ENCODE measurements at regions not wholly inside any gene's neighbourhood (a gene's known extent, or its start where the extent isn't known, plus 50 kb on each side); places are given as distances from the start of the nearest gene placed in this dataset.
"Not testable (repeated sequence)": the region's sequence is repeated elsewhere in the genome, so short reads cannot be mapped to it uniquely, and the experiment has no call there.

- no peak for DNase-seq
Observed at GRCh38 chr12:66733321-66733720, 54.4 kb upstream of the GRIP1 start.

- no peak for DNase-seq
Observed at GRCh38 chr12:66733839-66734238, 55.0 kb upstream of the GRIP1 start.

- no peak for DNase-seq
Observed at GRCh38 chr12:66735275-66735674, 56.4 kb upstream of the GRIP1 start.

- DNase-seq: no peak
Observed at GRCh38 chr12:66736931-66737330, 58.1 kb upstream of the GRIP1 start.

DNA sequence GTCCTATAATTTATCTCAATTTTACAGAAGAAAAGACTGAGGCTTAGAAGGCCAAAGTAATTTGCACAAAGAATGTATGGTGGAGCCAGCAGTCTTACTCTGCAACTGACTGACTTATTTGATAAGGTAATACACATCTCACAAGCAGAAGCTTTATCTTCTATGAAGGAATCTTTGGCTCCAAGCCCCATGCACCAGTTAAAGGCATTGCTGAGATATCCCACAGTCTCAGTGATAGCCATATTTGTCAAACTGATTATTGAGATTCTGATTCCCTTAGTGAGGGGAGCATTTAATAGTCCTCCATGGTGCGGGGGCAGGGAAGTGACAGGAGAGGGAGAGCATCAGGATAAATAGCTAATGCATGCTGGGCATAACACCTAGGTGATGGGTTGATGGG, 60.4 kb upstream of the GRIP1 start:
- DNase-seq: no peak

- no peak for DNase-seq
Observed at GRCh38 chr12:66739940-66740651, 61.2 kb upstream of the GRIP1 start.

- no peak for DNase-seq
Observed at GRCh38 chr12:66740732-66741131, 61.9 kb upstream of the GRIP1 start.

DNA sequence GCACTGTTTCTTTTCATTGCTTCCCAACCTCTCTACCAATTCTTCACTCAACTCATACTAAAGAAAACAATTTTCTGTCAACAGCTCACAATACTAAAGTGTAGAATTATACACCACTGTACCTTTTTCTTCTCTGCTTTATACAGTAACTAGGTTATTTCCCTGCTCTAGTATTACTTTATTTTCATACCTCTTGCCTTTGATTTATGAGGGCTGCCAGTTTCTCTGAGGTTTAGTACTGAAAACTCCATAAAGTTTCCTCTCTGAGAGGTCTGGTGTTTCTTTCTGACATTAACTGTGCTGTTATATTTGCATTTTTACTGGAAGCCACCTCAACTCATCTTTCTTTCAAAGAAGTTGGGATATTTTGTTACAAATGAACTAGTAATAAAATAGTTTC, 63.0 kb upstream of the GRIP1 start:
- DNase-seq: no peak

DNA sequence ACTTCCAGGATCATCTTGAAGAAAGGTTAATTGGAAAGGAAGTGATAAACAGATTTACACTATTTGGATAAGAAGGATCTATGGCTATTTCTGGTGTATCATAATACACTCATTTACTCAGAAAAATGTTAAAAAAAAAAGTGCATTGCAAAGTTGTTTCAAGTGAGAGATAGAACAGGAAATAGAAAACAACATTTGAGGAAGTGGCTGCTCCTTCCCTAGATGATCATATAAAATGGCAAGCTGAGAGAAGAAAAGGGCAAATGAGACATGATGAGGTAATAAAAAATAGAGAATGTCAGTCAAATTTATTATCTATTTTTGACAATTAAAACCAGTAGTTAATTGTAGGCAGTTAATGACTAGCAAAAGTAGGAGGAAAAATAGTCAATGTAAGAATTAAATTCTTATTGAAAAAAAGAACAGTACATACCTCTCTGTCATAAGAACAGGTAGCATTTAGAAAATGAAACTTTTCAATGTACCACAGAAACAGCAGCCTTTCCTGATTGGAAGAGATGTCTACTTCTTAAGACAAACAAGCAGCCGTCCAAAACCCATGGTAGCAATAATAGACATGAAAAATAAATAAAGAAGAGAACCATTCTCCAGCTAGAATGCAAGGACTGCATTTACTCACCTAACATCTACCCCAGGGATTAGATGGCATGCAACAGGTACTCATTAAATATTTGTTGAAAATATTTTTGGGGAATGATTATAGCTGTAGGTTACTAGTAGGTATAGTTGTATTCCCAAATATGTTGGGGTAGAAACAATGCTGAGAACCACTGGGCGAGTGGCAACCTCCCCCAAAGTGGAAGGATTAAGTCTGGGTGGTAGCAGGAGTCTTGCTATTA, 63.9 kb upstream of the GRIP1 start:
- no peak for DNase-seq

DNA sequence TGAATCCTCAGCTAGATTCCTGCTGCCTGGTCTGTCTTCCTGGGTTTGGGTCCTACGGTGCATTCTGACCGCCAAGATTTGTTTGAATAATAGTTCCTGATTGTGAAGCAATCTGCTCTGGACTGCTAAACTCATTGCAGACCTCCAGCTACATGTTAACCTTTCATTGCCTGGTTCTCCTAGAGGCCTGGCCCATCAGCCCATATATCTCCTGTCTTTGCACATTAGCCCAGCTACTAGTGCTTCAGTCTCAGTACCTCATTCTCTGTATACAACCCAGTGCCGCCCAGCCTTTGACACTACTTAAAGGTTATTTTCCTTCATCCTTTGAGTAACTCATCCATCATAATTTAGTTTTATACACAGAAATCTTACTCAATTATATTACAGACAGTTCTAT, 65.6 kb upstream of the GRIP1 start:
- DNase-seq: no peak

- DNase-seq: no peak
Observed at GRCh38 chr12:66744956-66745383, 66.1 kb upstream of the GRIP1 start.

DNA sequence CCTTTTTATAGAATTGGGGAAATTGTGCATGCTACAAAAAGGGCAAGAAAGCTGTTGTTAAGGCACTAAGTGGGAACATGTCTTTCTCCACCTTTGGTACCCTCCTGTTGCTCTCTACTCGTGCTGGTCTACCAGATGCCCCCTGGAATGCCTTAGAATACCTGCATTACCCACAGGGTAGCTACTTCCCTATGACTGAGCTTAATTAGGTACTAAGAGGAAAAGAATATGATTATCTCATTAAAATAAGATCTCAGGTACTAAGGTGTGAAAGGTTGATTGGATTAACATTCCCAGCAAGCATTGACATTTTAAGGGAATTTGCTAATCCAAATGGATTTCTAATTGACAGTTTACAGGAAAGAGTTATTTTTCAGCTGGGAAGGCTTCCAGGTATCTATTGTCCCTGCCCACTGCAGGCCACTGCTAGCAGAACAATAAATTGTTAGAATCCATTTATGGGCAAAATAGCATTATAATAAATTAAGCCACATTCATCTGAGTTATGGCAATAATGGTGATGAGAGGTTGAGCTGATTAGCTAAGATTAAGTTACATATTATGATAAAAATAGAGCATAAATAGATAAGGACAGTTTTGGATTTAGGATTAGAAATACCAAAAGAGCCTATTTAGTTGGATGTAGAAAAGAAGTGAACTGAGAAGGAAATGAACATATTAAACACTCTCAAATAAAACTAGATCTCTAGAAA, 67.8 kb upstream of the GRIP1 start:
- DNase-seq: no peak

DNA sequence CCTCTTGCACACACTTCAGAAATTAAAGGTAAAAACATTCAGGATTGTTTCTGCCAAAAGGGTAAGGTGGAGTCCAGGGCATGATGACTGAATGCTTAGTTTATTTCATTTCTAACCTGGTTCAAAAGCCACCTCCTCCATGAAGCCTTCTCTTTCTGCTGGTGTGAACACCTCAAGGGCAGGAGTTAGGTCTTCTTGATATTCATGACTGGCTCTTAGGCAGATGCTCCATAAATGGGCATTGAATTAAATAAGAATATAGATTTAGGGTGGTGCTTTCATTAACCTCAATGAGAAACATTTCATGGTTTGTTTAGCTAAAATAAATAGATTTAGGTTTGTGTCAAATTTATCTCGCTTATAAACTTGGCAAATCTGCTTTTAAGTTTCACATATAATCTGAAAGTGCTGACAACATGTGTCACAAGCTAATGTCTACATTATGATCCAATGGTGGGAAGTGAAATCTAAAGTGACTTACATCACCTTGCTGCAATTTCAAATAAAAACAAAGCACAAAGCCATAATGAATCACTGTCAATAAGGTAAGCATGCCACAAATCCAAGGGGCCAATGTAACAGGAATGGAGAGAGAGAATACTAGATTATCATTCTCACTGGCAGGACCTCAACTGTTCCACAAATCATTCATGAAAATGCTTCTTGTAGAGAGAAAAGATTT, 72.7 kb upstream of the GRIP1 start:
- no peak for DNase-seq

- DNase-seq: no peak
Observed at GRCh38 chr12:66753810-66754209, 74.9 kb upstream of the GRIP1 start.

DNA sequence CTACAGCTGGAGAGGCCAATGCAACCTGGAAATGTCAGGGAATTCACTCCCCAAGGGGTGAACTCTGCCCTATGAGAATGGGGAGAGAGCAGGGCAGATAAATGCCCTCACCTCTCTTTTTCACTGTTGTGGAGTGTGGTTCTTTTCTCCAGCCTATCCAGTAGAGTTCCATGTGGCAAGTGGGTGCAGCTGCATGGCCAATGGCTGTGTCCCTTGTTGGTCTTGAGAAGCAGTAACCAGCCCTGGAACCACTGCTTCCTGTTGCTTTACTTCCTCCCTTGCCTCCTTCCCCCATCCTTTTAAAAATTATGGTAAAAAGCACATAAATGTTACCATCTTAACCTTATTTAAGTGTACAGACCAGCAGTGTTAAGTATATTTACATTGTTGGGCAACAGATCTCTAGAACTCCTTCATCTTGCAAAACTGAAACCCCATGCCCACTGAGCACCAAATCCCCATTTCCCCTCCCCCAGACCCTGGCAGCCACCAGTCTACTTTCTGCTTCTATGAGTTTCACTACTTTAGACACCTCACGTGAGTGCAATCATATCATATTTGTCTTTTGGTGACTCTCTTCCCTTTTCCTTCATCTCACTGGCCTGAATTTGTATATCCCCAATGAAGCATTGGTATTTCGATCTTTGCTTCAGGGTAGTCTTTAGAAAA, 77.0 kb upstream of the GRIP1 start:
- DNase-seq: no peak

DNA sequence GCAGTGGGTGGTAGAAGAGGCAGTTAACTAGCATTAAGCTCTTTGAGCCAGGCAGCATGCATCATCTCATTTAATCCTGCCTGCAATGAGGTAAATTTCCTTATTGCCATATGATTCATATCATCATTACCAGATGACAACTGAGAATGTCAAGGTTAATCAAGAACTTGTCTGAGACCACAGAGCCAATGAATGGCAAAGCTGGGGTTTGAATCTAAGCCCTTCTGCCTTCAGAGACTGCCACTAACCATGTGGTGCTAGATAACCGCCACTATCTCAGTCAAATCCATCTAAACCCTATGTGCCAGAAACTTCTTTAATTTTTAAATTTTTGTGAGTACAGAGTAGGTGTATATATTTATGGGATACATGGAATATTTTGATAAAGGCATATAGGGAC, 77.8 kb upstream of the GRIP1 start:
- DNase-seq: no peak

GRCh38 chr12:66760122-66760521, 81.2 kb upstream of the GRIP1 start:
- not testable (repeated sequence) for DNase-seq

DNA sequence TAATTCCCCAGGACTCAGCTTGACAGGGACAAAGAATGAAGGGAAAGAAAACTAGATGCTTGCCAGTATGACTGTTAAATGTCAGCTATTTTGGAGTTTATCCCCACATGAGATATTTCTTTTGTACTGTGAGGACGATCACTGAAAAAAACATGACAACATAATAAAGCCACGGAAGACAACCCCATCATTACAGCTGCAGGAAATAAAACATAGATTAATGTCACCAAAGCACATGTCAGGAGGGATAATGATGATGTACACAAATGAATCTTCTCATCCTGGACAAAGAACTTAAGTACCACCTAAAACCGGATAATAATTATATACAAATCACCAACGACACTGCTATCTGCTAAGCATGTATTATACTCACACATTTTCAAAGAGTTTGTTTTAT, 84.6 kb upstream of the GRIP1 start:
- peak; percentile 75 for DNase-seq

DNA sequence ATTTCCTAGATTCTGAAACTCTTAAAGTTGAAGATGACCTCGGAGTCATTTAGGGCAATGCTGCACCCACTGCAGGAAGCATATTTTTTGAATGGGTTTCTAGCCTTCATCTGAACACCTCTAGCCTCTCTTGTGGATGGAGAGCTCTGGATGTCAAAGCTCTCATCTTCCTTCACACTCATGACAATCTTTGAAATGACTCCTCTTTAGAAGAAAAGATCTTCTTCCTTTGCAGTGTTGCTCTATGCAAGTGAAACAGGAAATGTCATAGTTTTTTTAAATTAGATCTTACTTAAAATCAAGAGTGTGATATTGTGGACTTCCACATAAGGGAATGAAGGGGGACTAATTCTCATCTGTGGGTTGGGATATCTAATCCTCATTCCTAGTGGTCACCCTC, 86.3 kb upstream of the GRIP1 start:
- no peak for DNase-seq

GRCh38 chr12:66767536-66767935, 88.7 kb upstream of the GRIP1 start:
- no peak for DNase-seq

DNA sequence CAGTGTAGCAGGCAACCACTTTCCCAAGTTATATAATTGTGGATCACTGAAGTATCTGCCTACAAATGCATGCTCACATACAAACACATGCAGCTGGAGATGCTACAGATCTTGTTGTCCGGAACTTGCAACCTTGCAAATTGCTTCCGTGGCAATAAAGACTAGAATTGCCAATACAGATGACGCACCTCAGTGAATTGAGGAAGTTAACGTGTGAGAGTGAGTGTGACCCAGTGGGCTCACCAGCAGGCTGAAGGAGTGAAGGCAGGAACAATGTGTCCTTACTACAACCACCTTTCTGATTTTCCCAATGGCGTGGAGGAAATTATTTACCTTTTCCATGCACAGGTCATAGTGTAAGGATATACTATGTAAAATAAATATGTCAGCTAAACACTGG, 89.4 kb upstream of the GRIP1 start:
- DNase-seq: no peak

DNA sequence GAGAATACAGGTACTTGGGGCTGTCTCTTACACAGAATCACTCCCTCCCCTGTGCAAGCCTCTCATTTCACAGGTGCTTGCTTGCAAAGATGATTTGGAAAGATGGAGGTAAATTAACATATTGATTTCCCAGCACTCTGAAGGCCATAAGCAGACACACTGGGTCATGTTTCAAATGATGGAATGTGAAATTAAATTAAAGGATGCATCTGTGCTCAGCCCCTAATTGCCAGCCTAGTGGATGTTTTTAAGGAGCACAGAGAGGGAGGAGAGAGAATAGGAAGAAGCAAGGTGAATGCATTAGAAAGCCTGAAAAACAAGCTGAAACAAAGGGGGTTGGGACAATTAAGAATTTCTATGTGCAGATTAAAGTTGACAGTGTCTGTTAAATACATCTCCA, 96.1 kb upstream of the GRIP1 start:
- DNase-seq: no peak

- DNase-seq: no peak
Observed at GRCh38 chr12:66775871-66776270, 97.0 kb upstream of the GRIP1 start.
